ENCODE measurements at regions not wholly inside any gene's neighbourhood (a gene's known extent, or its start where the extent isn't known, plus 50 kb on each side); places are given as distances from the start of the nearest gene placed in this dataset.

DNA sequence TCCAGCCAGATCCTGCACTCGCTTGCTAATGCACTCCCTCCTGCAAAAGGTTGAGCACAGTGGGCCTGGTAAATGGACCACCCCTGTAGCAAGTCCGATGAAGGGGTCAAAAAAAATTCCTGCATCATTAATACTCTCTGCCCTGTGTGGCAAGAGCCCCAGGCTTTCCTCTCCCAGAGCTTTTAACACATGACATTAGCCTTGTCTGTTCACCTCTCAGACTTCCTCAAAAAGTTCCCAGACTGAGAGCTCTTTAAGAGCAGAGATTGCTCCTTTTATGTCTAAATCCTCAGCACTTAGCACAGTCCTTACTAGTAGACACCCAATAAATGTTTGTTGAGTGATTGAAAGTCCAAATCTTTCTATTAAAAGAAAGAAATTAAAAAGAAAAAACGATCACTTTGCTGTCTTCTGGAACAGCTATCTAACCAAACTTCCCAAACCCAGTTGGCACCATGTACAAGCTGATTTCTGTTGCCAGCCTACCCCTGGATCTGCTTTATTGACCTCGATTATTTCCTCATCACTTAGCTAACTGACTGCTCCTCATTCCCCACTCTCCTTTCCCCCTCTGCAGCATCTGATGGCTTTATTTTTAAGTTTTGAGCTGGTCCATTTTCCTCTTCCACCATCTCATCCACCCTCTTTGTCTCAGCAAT lies 209.8 kb downstream of the ENC1 start:
- Histone ChIP-seq H3K18ac (ENCODE audit: extremely low read depth, low read length) (no peak overlapping the region), H2AFZ (ENCODE audit: low read length) (no peak overlapping the region), H3K9ac (replicated peaks in 1 of 4; ENCODE audit: extremely low read depth in 1 of 4, low read depth in 3 of 4, low read length in 3 of 4) (no peak overlapping the region), H3K4ac (replicated peaks; ENCODE audit: insufficient read length, low read depth, low read length) (no peak overlapping the region), H3K79me2 (ENCODE audit: control insufficient read depth in 1 of 2, insufficient read depth in 2 of 2, low read length in 2 of 2) (no peaks in the 10 kb centered on the region), H3K4me2 (ENCODE audit: insufficient read depth in 1 of 2, low read depth in 2 of 2, low read length in 2 of 2) (no peak overlapping the region), H3K79me1 (ENCODE audit: low read depth, low read length) (no peaks in the 10 kb centered on the region), H3K27ac (ENCODE audit: low read depth, low read length) (no peak overlapping the region), H3K23ac (ENCODE audit: insufficient read length) (no peak overlapping the region), H2AK5ac (ENCODE audit: low read depth, low read length) (no peak overlapping the region), H3K9me3 (ENCODE audit: insufficient read depth in 2 of 2, low read depth in 1 of 2, low read length in 1 of 2) (no peaks in the 10 kb centered on the region), H3K56ac (replicated peaks; ENCODE audit: insufficient read length, low read depth, low read length) (no peak overlapping the region), H3K4me3 (ENCODE audit: extremely low read depth in 1 of 4, insufficient read depth in 2 of 4, low read depth in 3 of 4, low read length in 4 of 4) (no peak overlapping the region), H2BK5ac (ENCODE audit: low read depth, low read length) (no peak overlapping the region), H2BK15ac (ENCODE audit: low read length) (no peak overlapping the region), H2BK120ac (replicated peaks; ENCODE audit: low read depth, low read length) (no peak overlapping the region), H3K27me3 (replicated peaks in 1 of 4; ENCODE audit: control insufficient read depth in 3 of 4, extremely low read depth in 1 of 4, insufficient read depth in 3 of 4, low read length in 3 of 4) (no peaks in the 10 kb centered on the region; a peak in 1 of 7 replicates), H3K4me1 (replicated peaks in 1 of 4; ENCODE audit: control insufficient read depth in 3 of 4, insufficient read depth in 4 of 4, low read length in 3 of 4) (peaks cover 3 to 15% (median 11%) of the 10 kb centered on the region in 4 experiments; a peak in 4 of 7 replicates), H4K5ac (ENCODE audit: insufficient read length, low read depth, low read length) (no peak overlapping the region), H2BK20ac (ENCODE audit: low read length) (no peak overlapping the region), H4K91ac (replicated peaks; ENCODE audit: insufficient read length, low read length) (no peak overlapping the region), H3K14ac (ENCODE audit: insufficient read length) (no peak overlapping the region), H3K36me3 (ENCODE audit: control insufficient read depth in 2 of 4, insufficient read depth in 4 of 4, low read length in 3 of 4) (no peaks in the 10 kb centered on the region), H3K23me2 (ENCODE audit: low read depth, low read length) (no peaks in the 10 kb centered on the region), H4K20me1 (replicated peaks in 1 of 2; ENCODE audit: control insufficient read depth in 1 of 2, insufficient read depth in 2 of 2, low read length in 2 of 2) (no peaks in the 10 kb centered on the region), H2BK12ac (ENCODE audit: low read depth, low read length) (no peak overlapping the region), H4K8ac (ENCODE audit: extremely low read depth, insufficient read depth, low read length) (peak overlapping the region; percentile 20; the same call in 1 of the 2 replicates)
- ChIA-PET POLR2A (ENCODE audit: partially characterized antibody) (interaction anchor here (0.6 kb wide), 2 partner anchors 184 to 1106 kb away, joined by 3 read pairs; no protein-coding TSS in a partner anchor), CTCF (ENCODE audit: partially characterized antibody) (interaction anchor here (0.6 to 2.7 kb wide), 7 partner anchors 11 to 485 kb away, joined by 3 to 6 read pairs (median 4); no protein-coding TSS in a partner anchor)
- no peak for DNase-seq (ENCODE audit: low read depth in 1 of 2, low spot score in 2 of 2)
- no peak for FAIRE-seq
- 88% methylated on average over 4 of the region's 4 CpGs; no CpG with 5 or more reads in 1 of the 2 experiments for WGBS, 2 experiments (ENCODE audit: extremely low coverage in 1 of 2, insufficient coverage in 1 of 2, insufficient read length in 1 of 2, insufficient replicate concordance in 2 of 2, low coverage in 1 of 2, low lambda C conversion rate in 2 of 2, missing lambda C conversion rate in 1 of 2)
- TF ChIP-seq SP4 (IDR thresholded peaks at IDR 0.05; ENCODE audit: low read length) (no peak), HDAC6 (IDR thresholded peaks at IDR 0.05; ENCODE audit: low read depth, low read length) (no peak), EGR1 (IDR thresholded peaks at IDR 0.05; ENCODE audit: borderline replicate concordance, low read depth, low read length) (no peak), BRCA1 (IDR thresholded peaks at IDR 0.05; ENCODE audit: low read depth, low read length) (no peak), SIRT6 (IDR thresholded peaks at IDR 0.05; ENCODE audit: low read length) (no peak), CBX8 (IDR thresholded peaks at IDR 0.05; ENCODE audit: borderline replicate concordance, low read depth, low read length) (no peak), BCL11A (IDR thresholded peaks at IDR 0.05; ENCODE audit: low read depth in 2 of 2, low read length in 2 of 2) (no peak), JUND (IDR thresholded peaks at IDR 0.05; ENCODE audit: low read length) (no peak), SIN3A (conservative IDR thresholded peaks at IDR 0.05 in 1 of 2, IDR thresholded peaks at IDR 0.05 in 1 of 2; ENCODE audit: low read depth in 1 of 2, low read length in 2 of 2) (no peak), SUZ12 (IDR thresholded peaks at IDR 0.05; ENCODE audit: low read length) (no peak), CEBPB (IDR thresholded peaks at IDR 0.05; ENCODE audit: low read depth, low read length) (no peak), RFX5 (IDR thresholded peaks at IDR 0.05; ENCODE audit: borderline replicate concordance, low read depth, low read length) (no peak)
- TF ChIP-seq, protein P1, sequence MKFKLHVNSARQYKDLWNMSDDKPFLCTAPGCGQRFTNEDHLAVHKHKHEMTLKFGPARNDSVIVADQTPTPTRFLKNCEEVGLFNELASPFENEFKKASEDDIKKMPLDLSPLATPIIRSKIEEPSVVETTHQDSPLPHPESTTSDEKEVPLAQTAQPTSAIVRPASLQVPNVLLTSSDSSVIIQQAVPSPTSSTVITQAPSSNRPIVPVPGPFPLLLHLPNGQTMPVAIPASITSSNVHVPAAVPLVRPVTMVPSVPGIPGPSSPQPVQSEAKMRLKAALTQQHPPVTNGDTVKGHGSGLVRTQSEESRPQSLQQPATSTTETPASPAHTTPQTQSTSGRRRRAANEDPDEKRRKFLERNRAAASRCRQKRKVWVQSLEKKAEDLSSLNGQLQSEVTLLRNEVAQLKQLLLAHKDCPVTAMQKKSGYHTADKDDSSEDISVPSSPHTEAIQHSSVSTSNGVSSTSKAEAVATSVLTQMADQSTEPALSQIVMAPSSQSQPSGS (IDR thresholded peaks at IDR 0.05; ENCODE audit: low read length), result no peak
